Kidney glomerular epithelial cell (primary cell): ENCODE measurements at regions not wholly inside any gene's neighbourhood (a gene's known extent, or its start where the extent isn't known, plus 50 kb on each side); places are given as distances from the start of the nearest gene placed in this dataset.

Experiments
- DNase-seq: peaks from one replicate; lab custom pipeline; 2025; lab: John Stamatoyannopoulos, UW

DNA sequence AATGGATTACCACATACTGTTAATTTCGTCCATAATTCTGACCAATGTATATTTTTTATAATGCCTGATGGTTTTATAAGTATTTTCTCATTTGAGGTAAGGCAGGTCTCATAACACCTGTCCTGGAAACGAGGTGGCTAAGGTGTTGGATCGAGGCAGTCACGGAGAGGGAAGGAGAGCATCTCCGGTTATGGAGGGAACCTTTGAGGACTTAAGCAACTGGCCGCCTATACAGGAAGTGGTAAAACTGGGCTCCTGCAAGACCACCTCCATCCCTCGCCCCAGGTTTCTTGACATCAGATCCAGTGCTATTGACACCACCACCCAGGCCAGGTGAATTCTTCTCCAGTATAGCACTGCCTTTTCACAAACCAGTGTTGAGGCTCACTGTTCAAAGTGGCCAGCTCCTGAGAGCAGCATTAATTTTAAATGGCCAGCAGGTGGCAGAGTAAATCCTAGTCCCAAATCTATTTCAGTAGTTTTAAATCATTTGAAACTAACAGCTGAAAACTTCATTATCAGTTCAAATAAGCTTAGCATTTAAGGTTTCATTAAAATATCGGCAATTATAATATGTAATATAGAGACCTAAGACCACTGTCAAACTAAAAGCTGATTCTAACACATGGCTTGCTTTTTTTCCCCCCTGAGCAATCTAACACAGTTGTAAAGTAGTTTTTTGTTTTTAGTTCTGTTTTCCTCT, 100.8 kb downstream of the PPM1A start:
- peak; percentile 37 for DNase-seq

GRCh38 chr14:60350366-60350720, 101.3 kb downstream of the PPM1A start:
- DNase-seq: no peak

DNA sequence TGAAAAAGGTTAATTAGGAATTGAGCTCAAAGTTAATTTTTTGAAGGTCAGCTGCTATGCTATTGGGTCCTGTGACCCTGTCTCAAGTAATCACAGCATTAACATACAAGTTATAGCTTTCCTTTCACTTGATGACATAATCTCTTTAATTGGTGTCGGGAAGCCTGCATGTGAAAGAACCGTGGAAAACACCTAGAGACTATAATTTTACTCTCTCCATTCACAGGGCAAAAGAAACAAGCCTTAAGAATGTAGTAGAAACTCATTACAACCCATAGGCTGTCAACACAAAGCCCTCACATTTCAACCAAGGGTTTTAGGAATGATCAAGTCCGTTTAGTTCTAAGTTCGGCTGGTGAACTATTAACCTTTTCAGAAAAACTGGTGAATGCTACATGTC, 104.4 kb downstream of the PPM1A start:
- DNase-seq: no peak

- DNase-seq: no peak
Measured at GRCh38 chr14:60355768-60356167, 106.7 kb downstream of the PPM1A start.

DNA sequence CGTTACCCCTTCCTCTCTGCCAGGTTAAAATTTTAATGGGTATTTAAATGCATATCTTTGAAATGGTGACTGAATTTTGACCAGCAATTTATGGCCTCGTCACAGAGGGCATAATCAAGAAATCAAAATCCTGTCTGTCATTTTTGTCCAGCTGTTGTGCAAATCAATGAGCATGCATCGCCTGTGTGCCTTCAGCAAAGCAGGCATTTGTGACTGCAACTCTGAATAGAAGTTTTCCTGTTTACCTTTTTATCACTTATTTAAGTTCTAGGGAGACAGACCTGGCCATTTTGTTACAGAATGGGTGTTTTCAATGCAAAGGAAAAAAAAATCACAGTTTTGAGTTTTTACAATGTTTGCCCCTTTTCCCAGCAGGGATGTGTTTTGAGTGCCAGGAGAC, 107.4 kb downstream of the PPM1A start:
- DNase-seq: no peak

DNA sequence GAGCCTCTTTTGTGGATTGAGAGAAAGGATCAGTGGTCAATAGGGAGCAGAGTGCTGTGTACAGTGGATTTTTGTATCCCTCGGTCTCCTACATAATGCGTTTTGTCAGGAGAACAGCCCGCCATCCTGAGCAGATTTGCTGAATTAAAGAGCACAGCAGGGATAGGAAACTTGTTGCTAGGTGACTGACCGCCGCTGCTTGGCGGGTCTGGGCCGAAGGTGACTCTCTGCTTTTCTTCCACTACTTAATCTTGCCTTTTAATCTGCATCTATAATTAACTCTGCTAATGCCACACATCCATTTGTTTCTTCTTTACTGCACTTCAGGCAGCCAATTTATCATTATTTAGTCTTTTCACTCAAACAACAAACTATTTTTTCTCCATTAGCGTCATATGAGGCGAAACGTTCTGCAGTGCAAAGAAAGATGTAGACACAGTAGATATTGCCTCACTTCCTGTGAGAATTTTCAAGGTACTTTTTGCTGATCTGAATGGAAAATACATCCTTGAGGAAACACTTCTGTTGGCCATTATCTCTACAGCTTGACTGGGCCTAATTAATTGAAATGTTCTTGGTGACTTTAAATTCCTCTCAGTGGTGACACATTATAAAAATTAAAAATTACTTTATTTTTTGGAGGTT, 108.0 kb downstream of the PPM1A start:
- no peak for DNase-seq

GRCh38 chr14:60357551-60358149, 108.6 kb downstream of the PPM1A start:
- no peak for DNase-seq

GRCh38 chr14:60363275-60363674, 114.3 kb downstream of the PPM1A start:
- DNase-seq: no peak

- DNase-seq: no peak
Measured at GRCh38 chr14:60363687-60364086, 114.7 kb downstream of the PPM1A start.

DNA sequence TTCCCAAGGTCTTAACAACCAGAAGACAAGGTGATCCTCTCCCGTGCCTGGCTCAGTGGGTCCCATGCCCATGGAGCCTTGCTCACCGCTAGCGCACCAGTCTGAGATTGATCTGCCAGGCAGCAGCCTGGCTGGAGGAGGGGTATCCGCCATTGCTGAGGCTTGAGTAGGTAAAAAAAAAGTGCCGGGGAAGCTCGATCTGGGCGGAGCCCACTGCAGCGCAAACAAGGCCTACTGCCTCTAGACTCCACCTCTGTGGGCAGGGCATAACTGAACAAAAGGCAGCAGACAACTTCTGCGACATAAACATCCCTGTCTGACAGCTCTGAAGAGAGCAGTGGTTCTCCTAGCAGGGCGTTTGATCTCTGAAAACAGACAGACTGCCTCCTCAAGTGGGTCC, 104.0 kb downstream of the C14orf39 start:
- no peak for DNase-seq
